GM21737 (cell line): ENCODE measurements at regions not wholly inside any gene's neighbourhood (a gene's known extent, or its start where the extent isn't known, plus 50 kb on each side); places are given as distances from the start of the nearest gene placed in this dataset.

ENCODE experiments used
- ATAC-seq: cut with Tn5 transposase; IDR thresholded peaks from one replicate; pipeline ENCODE4 v1.9.1; 2021; ENCODE audit warnings: mild to moderate bottlenecking, moderate library complexity; ENCODE audit not compliant: unreplicated experiment

- no peak for ATAC-seq
These were observed 137.5 kb downstream of the TMCO5A start for GRCh38 chr15:38072007-38072347.

- peak; percentile 60 for ATAC-seq
These were observed 138.1 kb downstream of the TMCO5A start for GRCh38 chr15:38072348-38073177.

DNA sequence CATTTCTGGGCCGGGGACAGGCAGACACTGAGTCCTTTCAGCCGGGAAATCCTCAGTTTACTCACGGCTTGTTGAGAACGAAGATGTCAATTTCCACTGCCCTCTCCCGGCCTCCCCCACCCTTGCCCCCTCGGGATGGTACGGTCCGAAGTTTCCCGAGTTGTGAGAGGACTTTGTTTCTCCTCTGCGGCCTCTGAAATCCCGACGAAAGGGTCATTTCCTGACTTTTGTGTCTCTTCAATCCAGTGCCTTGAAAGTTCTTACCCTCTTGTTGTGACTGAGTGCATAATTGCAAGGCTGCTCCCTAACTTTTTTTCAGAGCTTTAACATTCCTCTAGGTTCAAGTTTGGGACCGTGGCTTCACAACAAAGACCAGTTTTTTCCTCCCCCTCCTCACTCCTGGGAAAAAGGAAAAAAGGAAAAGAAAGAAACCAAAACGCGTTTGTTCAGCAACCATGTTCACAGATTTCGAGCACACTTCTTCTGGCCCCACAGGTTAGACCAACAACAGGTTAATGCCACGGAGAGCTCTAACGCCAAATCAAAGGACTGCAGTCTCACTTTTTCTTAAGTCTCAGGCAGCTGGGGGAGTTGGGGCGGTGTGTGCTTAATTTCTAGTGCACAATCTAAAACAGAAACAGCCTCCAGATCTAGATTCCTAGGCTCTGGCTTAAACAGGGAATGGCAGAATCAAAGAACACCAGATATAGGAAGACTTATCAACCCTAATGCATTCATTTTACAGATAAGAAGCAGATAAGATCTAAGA lies 138.9 kb downstream of the TMCO5A start:
- ATAC-seq: no peak

- no peak for ATAC-seq
These were observed 139.6 kb downstream of the TMCO5A start for GRCh38 chr15:38074029-38074428.

- ATAC-seq: no peak
These were observed 141.0 kb downstream of the TMCO5A start for GRCh38 chr15:38075466-38075865.

- no peak for ATAC-seq
These were observed 142.3 kb downstream of the TMCO5A start for GRCh38 chr15:38076786-38077185.

- no peak for ATAC-seq
These were observed 144.8 kb downstream of the TMCO5A start for GRCh38 chr15:38079236-38079635.

DNA sequence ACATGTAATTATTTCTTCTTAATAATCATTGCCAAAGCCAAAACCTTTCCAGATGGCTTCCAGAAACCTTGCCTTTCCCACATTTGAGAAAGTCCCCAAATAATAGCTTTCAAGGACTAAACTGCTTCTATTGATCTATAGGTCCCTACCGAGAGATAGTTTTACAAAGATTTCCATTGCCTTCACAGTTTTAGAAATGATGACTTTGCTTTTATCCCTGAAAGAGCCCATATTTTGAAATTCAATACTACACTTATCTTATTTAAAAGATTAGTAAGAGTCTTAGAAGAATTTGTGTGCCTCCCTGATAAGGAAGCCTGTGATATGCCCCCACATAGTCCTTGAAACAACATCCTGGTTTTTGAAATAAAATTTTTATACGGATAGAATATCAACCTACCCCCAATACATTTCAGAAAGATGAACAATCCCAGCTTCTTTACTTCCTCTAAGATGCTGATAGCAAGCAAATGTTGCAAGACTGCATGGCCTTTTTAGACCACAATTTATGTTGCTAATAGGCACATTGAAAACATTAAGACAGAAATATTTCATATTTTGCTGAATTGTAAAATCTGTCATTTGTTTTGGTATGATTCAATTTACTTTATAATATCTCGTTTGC lies 146.3 kb downstream of the TMCO5A start:
- ATAC-seq: no peak

GRCh38 chr15:38084289-38084688 lies 149.8 kb downstream of the TMCO5A start:
- peak; percentile 68 for ATAC-seq

DNA sequence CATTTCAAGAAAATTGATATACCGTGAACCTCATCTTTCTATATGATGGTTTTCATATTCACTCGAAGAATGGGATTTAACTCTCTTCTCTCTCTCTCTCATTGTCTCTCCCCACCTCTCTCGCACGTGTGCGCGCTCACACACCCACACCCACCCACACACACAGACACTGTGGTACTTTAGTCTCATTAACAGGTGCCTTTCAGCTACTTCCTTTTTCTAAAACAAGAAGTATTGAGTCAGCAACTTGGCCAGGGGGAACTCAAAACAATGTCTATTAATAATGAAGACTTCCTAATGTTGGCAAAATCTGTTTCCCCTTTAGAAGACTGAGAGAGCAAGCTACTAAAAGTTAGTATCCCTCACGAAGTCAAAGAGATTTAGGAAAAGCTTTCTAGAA lies 150.7 kb downstream of the TMCO5A start:
- ATAC-seq: peak; percentile 77

DNA sequence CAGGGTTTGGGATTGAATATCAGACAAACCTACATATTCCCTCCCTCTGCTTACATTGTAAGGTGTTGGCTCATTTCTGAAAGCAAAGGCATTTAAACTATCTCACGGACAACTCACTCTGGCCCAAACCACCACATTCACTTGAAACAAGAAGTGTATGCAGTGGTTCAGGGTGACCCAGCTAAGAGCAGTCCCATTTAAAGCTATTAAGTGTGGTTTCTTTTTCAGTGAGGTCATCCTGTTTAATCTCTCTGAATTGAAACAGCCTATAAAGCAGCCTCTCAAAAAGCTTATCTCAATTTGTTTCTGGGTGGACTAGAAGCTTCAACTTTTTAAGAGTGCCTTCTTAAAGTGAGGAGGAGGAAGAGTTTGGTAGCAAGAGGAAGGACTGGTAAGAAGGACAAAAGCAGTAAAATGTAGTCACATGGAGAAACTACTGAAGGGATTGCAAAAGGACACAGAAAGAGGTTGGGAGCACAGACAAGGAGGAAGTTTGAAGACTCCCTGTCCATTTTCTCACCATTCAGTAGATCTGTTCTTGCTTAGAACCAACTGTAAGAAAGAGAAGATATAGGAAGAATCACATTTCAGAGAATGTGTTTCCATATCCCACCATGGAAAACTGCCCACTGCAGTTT lies 151.6 kb downstream of the TMCO5A start:
- ATAC-seq: no peak

DNA sequence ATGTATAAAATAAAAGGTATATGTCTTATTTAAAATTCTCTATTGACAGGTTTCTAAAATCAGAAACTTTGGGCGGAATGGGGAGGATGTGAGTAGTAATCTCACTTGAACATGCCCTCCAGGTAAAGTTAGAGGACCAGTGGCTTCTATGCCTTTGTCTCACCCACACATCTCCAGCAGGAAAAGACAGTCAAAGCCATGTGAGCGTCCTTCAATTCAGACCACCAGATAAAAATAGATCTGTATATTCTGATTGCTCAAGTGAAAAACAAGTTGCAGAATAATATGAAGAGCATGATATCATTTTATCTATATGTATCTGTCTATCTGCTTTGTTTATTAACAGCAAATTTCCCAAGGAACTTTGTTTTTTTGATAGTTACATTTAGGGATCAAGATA lies 152.2 kb downstream of the TMCO5A start:
- no peak for ATAC-seq

DNA sequence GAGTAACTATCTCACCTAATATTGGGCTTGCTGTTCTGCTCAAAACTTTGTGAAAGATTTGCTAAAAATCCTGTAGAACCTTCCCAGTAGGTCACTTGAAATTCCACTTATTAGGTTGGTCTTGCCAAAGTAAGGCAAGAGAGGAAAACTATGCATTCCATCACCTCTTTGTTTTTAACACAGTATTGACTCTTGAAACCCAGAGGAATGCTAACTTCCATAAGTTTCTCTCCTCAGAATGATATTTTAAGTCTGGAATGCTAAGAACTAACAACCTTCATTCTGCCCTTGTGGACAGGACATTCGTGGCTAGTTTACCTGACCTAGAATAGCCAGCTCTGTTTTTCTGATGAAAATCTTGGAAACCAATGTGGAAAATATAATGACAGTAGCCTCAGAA lies 154.5 kb downstream of the TMCO5A start:
- ATAC-seq: no peak

DNA sequence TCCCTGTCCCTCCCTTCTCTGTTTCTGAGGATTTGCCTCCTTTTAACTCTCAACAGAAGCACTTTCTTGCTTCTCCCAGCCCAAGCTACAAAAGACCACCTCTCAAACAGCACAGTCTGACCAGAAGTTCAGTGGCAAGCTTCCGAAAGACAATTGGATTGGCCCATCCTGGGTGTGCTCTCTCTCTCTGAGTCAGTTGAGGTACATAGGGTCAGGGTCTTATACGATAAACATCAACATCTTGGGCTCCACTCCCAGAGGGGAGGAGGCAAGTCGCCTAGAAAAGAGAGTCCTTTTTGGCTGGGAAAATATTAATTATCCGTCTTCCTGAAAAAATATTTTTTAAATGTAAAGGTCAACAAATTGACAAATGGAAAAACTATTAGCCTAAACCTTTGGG lies 155.8 kb downstream of the TMCO5A start:
- no peak for ATAC-seq

GRCh38 chr15:38090678-38091077 lies 156.2 kb downstream of the TMCO5A start:
- no peak for ATAC-seq

GRCh38 chr15:38091078-38091645 lies 156.7 kb downstream of the TMCO5A start:
- ATAC-seq: no peak

GRCh38 chr15:38093931-38094330 lies 158.7 kb upstream of the SPRED1 start:
- no peak for ATAC-seq

GRCh38 chr15:38102972-38103371 lies 149.7 kb upstream of the SPRED1 start:
- ATAC-seq: no peak

GRCh38 chr15:38103564-38103963 lies 149.1 kb upstream of the SPRED1 start:
- no peak for ATAC-seq

GRCh38 chr15:38111070-38111469 lies 141.6 kb upstream of the SPRED1 start:
- ATAC-seq: no peak

DNA sequence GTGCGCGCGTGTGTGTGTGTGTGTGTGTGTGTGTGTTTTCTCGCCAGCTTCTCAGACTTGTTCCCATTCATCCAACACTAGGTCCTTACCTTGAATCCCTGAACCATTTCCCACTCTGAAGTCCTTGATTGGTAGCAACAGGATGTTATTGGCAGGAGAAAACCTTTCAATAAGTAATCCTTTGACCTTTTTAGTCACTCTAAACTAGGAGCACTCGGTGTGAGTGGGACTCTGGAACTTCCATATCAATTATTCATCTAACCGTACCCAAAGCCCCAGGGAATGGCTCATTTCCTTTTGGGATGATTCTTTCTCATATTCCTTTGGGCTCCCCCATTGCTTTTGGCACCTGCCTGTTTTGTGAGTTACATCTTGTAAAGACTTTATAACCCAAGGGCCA lies 140.2 kb upstream of the SPRED1 start:
- no peak for ATAC-seq
